HCT116 (cell line): ENCODE measurements at regions not wholly inside any gene's neighbourhood (a gene's known extent, or its start where the extent isn't known, plus 50 kb on each side); places are given as distances from the start of the nearest gene placed in this dataset.

Source experiments
- ATAC-seq: fragments of 200-7000 bp; cut with Tn5 transposase; 2 replicates; pipeline ENCODE4 v1.9.1; 2020; ENCODE audit warnings: mild to moderate bottlenecking, moderate library complexity
- BruUV-seq: library from RNA; stranded (reverse); fragments of 400-500 nt; replicated peaks from 2 replicates; lab custom pipeline; 2021; lab: Mats Ljungman, UMichigan
- CTCF ChIA-PET: fragments of 300-600 bp; sonication (Branson Sonifier 250); formaldehyde crosslinking; loops from one replicate; lab custom pipeline; 2021; ENCODE audit warnings: antibody characterized with exemption; lab: Charles Lee
- POLR2A ChIA-PET: fragments of 300-600, 350-600 bp; sonication (Branson Sonifier 250); formaldehyde crosslinking; loops from one replicate; lab custom pipeline; 2021; ENCODE audit warnings: antibody characterized with exemption; lab: Charles Lee
- RAD21 ChIA-PET, 2 experiments: fragments of 300-600 bp; sonication (Branson Sonifier 250); formaldehyde crosslinking; loops; one replicate each; lab custom pipeline; 2023; ENCODE audit warnings: low total read pairs in 2 of 2; ENCODE audit not compliant: uncharacterized antibody in 2 of 2, unreplicated experiment in 2 of 2, low non-redundant PET in 1 of 2; lab: Charles Lee
- DNase-seq: peaks from one replicate; pipeline ENCODE4 v3.0.0-alpha.2; 2010; ENCODE audit warnings: low read depth, low spot score
- H2AFZ ChIP-seq: fragments of 200-600 bp; shearing (Covaris generic), sonication (generic); 2 replicates; pipeline ENCODE4 v1.6.1; 2017; ENCODE audit warnings: low read depth, mixed run types, mixed read lengths, antibody characterized with exemption, low read length; ENCODE audit not compliant: poor library complexity, severe bottlenecking
- H3K27ac ChIP-seq: 2 replicates; pipeline ENCODE4 v1.5.1; 2012; ENCODE audit warnings: low read depth, low read length
- H3K27me3 ChIP-seq: fragments of 200-600 bp; sonication (generic); 2 replicates; pipeline ENCODE4 v1.6.1; 2016; ENCODE audit warnings: mixed run types, low read length, mixed read lengths; ENCODE audit not compliant: insufficient read depth
- H3K36me3 ChIP-seq, 2 experiments: fragments of 200-500 bp in 1 of 2; fragments of 200-600 bp in 1 of 2; sonication (Bioruptor generic) in 1 of 2; sonication (generic) in 1 of 2; 2 replicates each; pipeline versions ENCODE4 v1.5.1 to v1.6.1; 2014 to 2016; ENCODE audit warnings: low read length in 2 of 2, inconsistent platforms in 1 of 2, mixed read lengths in 1 of 2, mixed run types in 1 of 2; ENCODE audit not compliant: insufficient read depth in 2 of 2, control insufficient read depth in 1 of 2
- H3K4me1 ChIP-seq, 2 experiments: fragments of 200-600 bp in 1 of 2; sonication (generic) in 1 of 2; 2 replicates each; pipeline versions ENCODE4 v1.5.1 to v1.6.1; 2012 to 2017; ENCODE audit warnings: low read length in 2 of 2, inconsistent platforms in 1 of 2, mild to moderate bottlenecking in 1 of 2, mixed read lengths in 1 of 2, mixed run types in 1 of 2, moderate library complexity in 1 of 2; ENCODE audit not compliant: insufficient read depth in 2 of 2, control insufficient read depth in 1 of 2
- H3K4me2 ChIP-seq: fragments of 200-600 bp; sonication (generic); 2 replicates; pipeline ENCODE4 v1.6.1; 2017; ENCODE audit warnings: mixed run types, low read length, mixed read lengths
- H3K4me3 ChIP-seq, 2 experiments: fragments of 200-600 bp in 1 of 2; sonication (generic) in 1 of 2; replicated peaks in 1 of 2; 2 replicates each; pipeline ENCODE4 v1.5.1; 2011 to 2016; ENCODE audit warnings: low read length in 2 of 2, control low read depth in 1 of 2, low read depth in 1 of 2, mild to moderate bottlenecking in 1 of 2, mixed read lengths in 1 of 2, mixed run types in 1 of 2
- H3K79me2 ChIP-seq: fragments of 200-600 bp; sonication (generic); 2 replicates; pipeline ENCODE4 v1.6.1; 2017; ENCODE audit warnings: mild to moderate bottlenecking, mixed run types, low read length, moderate library complexity, mixed read lengths; ENCODE audit not compliant: insufficient read depth
- H3K9ac ChIP-seq: fragments of 200-600 bp; sonication (generic); 2 replicates; pipeline ENCODE4 v1.6.1; 2016; ENCODE audit warnings: low read length, mixed read lengths
- H3K9me2 ChIP-seq: fragments of 200-600 bp; sonication (generic), shearing (Covaris generic); 2 replicates; pipeline ENCODE4 v1.6.1; 2017; ENCODE audit warnings: mixed run types, mild to moderate bottlenecking, moderate library complexity; ENCODE audit not compliant: insufficient read depth
- H3K9me3 ChIP-seq, 2 experiments: fragments of 200-500 bp in 1 of 2; fragments of 200-600 bp in 1 of 2; sonication (Bioruptor generic) in 1 of 2; sonication (generic) in 1 of 2; 2 replicates each; pipeline ENCODE4 v1.6.1; 2014 to 2017; ENCODE audit warnings: low read length in 2 of 2, mixed read lengths in 2 of 2, inconsistent platforms in 1 of 2, low read depth in 1 of 2, mild to moderate bottlenecking in 1 of 2, mixed run types in 1 of 2, moderate library complexity in 1 of 2; ENCODE audit not compliant: control insufficient read depth in 1 of 2, insufficient read depth in 1 of 2
- H4K20me1 ChIP-seq: fragments of 200-600 bp; sonication (generic), shearing (Covaris generic); 2 replicates; pipeline ENCODE4 v1.6.1; 2017; ENCODE audit warnings: mixed run types, mild to moderate bottlenecking, moderate library complexity; ENCODE audit not compliant: insufficient read depth
- ATF3 ChIP-seq: IDR thresholded peaks from 2 replicates; pipeline ENCODE4 v1.6.1; 2012
- CBX3 ChIP-seq: IDR thresholded peaks from 2 replicates; pipeline ENCODE4 v1.6.1; 2012; ENCODE audit warnings: low read depth
- CEBPB ChIP-seq: IDR thresholded peaks from 2 replicates; pipeline ENCODE4 v1.6.1; 2012; ENCODE audit warnings: low read depth
- ELF1 ChIP-seq: IDR thresholded peaks from 2 replicates; pipeline ENCODE4 v1.6.1; 2012; ENCODE audit warnings: low read depth, borderline replicate concordance
- EZH2 ChIP-seq: fragments of 200-600 bp; sonication (generic); IDR thresholded peaks from 2 replicates; pipeline ENCODE4 v1.6.1; 2017; ENCODE audit warnings: antibody characterized with exemption, mixed run types
- EZH2phosphoT487 ChIP-seq: fragments of 200-600 bp; IDR thresholded peaks from 2 replicates; pipeline ENCODE4 v1.6.1; 2018; ENCODE audit warnings: antibody characterized with exemption, borderline replicate concordance
- JUND ChIP-seq: IDR thresholded peaks from 2 replicates; pipeline ENCODE4 v1.6.1; 2012
- POLR2A ChIP-seq: IDR thresholded peaks from 2 replicates; pipeline ENCODE4 v1.7.0; 2011; ENCODE audit warnings: borderline replicate concordance; ENCODE audit not compliant: insufficient read depth, insufficient read length; ENCODE audit errors: extremely low read depth
- POLR2AphosphoS5 ChIP-seq: IDR thresholded peaks from 2 replicates; pipeline ENCODE4 v1.6.1; 2011; ENCODE audit warnings: mild to moderate bottlenecking, low read depth, low read length, moderate library complexity
- RAD21 ChIP-seq: IDR thresholded peaks from 2 replicates; pipeline ENCODE4 v1.6.1; 2012; ENCODE audit warnings: low read depth, mild to moderate bottlenecking
- REST ChIP-seq: IDR thresholded peaks from 2 replicates; pipeline ENCODE4 v1.6.1; 2012; ENCODE audit warnings: low read depth
- SP1 ChIP-seq: IDR thresholded peaks from 2 replicates; pipeline ENCODE4 v1.6.1; 2012; ENCODE audit warnings: low read depth
- TCF7L2 ChIP-seq: IDR thresholded peaks from 2 replicates; pipeline ENCODE4 v1.7.0; 2011; ENCODE audit warnings: borderline replicate concordance, inconsistent platforms; ENCODE audit not compliant: insufficient read depth, insufficient read length; ENCODE audit errors: extremely low read depth
- YY1 ChIP-seq: IDR thresholded peaks from 2 replicates; pipeline ENCODE4 v1.6.1; 2011; ENCODE audit warnings: low read length, low read depth, moderate library complexity, mild to moderate bottlenecking; ENCODE audit not compliant: insufficient replicate concordance; ENCODE audit errors: extremely low read depth
- ZBTB33 ChIP-seq: IDR thresholded peaks from 2 replicates; pipeline ENCODE4 v1.6.1; 2011; ENCODE audit warnings: mild to moderate bottlenecking, low read length, moderate library complexity; ENCODE audit not compliant: insufficient replicate concordance; ENCODE audit errors: extremely low read depth
- ZFX ChIP-seq: fragments of 450-650 bp; IDR thresholded peaks from 2 replicates; pipeline ENCODE4 v1.6.1; 2017
- ZNF274 ChIP-seq: fragments of 200-500 bp; sonication (Bioruptor generic); IDR thresholded peaks from 2 replicates; pipeline ENCODE4 v1.6.1; 2014; ENCODE audit warnings: mild to moderate bottlenecking, low read depth, low read length, inconsistent platforms
- intact Hi-C: fragments of 100-400 bp; cut with micrococcal nuclease; formaldehyde crosslinking; loops from 2 replicates; pipeline ENCODE4 v1.10.0; 2022
- TF ChIP-seq, protein P1 (sequence below), 3 experiments: fragments of 200-600 bp in 1 of 3; sonication (generic) in 1 of 3; IDR thresholded peaks in 2 of 3; conservative IDR thresholded peaks in 1 of 3; 2 replicates each; pipeline ENCODE4 v1.5.1; 2012 to 2017; ENCODE audit warnings: low read depth in 2 of 3, low read length in 2 of 3, antibody characterized with exemption in 1 of 3, borderline replicate concordance in 1 of 3, control low read depth in 1 of 3, mild to moderate bottlenecking in 1 of 3, mixed read lengths in 1 of 3, mixed run types in 1 of 3, moderate library complexity in 1 of 3; ENCODE audit not compliant: insufficient read depth in 1 of 3

DNA sequence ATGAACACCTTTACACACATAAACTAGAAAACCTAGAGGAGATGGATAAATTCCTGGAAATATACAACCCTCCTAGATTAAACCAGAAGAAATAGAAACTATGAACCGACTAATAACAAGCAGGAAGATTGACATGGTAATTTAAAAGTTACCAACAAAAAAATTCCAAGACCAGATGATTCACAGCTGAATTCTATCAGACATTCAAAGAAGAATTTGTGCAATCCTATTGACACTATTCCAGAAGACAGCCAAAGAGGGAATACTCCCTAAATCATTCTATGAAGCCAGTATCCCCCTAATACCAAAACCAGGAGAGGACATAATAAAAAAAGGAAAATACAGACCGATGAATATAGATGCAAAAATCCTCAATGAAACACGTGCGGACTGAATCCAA is 102.6 kb upstream of the KRR1 start:
- no TSS peak for BruUV-seq
- no peak overlapping the region for H2AFZ ChIP-seq
- TF ChIP-seq REST: no peak
- TF ChIP-seq CEBPB: no peak
- TF ChIP-seq ZNF274: no peak
- TF ChIP-seq ATF3: no peak
- no peak for TF ChIP-seq EZH2phosphoT487
- TF ChIP-seq, protein P1, sequence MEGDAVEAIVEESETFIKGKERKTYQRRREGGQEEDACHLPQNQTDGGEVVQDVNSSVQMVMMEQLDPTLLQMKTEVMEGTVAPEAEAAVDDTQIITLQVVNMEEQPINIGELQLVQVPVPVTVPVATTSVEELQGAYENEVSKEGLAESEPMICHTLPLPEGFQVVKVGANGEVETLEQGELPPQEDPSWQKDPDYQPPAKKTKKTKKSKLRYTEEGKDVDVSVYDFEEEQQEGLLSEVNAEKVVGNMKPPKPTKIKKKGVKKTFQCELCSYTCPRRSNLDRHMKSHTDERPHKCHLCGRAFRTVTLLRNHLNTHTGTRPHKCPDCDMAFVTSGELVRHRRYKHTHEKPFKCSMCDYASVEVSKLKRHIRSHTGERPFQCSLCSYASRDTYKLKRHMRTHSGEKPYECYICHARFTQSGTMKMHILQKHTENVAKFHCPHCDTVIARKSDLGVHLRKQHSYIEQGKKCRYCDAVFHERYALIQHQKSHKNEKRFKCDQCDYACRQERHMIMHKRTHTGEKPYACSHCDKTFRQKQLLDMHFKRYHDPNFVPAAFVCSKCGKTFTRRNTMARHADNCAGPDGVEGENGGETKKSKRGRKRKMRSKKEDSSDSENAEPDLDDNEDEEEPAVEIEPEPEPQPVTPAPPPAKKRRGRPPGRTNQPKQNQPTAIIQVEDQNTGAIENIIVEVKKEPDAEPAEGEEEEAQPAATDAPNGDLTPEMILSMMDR (IDR thresholded peaks at IDR 0.05 in 2 of 3, conservative IDR thresholded peaks at IDR 0.05 in 1 of 3; ENCODE audit: borderline replicate concordance in 1 of 3, insufficient read depth in 1 of 3, low read depth in 2 of 3, low read length in 2 of 3): no peak
- TF ChIP-seq ZFX: no peak
- no peak for TF ChIP-seq JUND
- TF ChIP-seq TCF7L2: no peak
- TF ChIP-seq YY1: no peak
- TF ChIP-seq POLR2AphosphoS5: no peak
- TF ChIP-seq ZBTB33: no peak
- TF ChIP-seq RAD21: no peak
- TF ChIP-seq EZH2: no peak
- TF ChIP-seq CBX3: no peak
- no peak for TF ChIP-seq POLR2A
- no peak for TF ChIP-seq ELF1
- TF ChIP-seq SP1: no peak
- no peaks in the 10 kb centered on the region for H3K79me2 ChIP-seq
- H3K4me2 ChIP-seq: no peak overlapping the region
- H3K9me3 ChIP-seq: 0 out of 4 replicates have a peak, but pooled peaks cover 0 to 4% of the 10 kb centered on the region in 2 experiments
- H3K27ac ChIP-seq: no peak overlapping the region
- ATAC-seq: no peak
- POLR2A ChIA-PET: interaction anchor here (0.8 kb wide), 1 partner anchor 9 kb away, joined by 3 read pairs; no protein-coding TSS in a partner anchor
- no peak for DNase-seq
- no peaks in the 10 kb centered on the region for H3K27me3 ChIP-seq
- no peak overlapping the region for H3K4me3 ChIP-seq
- H3K9me2 ChIP-seq: no peaks in the 10 kb centered on the region
- H4K20me1 ChIP-seq: no peaks in the 10 kb centered on the region
- no peak overlapping the region for H3K9ac ChIP-seq
- CTCF ChIA-PET: no interaction called here
- RAD21 ChIA-PET: no interaction called here
- no peaks in the 10 kb centered on the region for H3K36me3 ChIP-seq
- peaks cover 4 to 6% of the 10 kb centered on the region in 2 experiments; a peak in 2 of 4 replicates for H3K4me1 ChIP-seq
- intact Hi-C loops: no loop called here
